ENCODE measurements at regions not wholly inside any gene's neighbourhood (a gene's known extent, or its start where the extent isn't known, plus 50 kb on each side); places are given as distances from the start of the nearest gene placed in this dataset.

GRCh38 chr17:73991260-73991659 is 212.2 kb upstream of the RPL38 start:
- no peak for DNase-seq

- no peak for DNase-seq
Measured at GRCh38 chr17:73994946-73995345, 208.5 kb upstream of the RPL38 start.

GRCh38 chr17:73997059-73997458 is 206.4 kb upstream of the RPL38 start:
- no peak for DNase-seq

- no peak for DNase-seq
Measured at GRCh38 chr17:73998249-73998648, 205.2 kb upstream of the RPL38 start.

GRCh38 chr17:73998653-73999645 is 204.5 kb upstream of the RPL38 start:
- DNase-seq: peak; percentile 50

GRCh38 chr17:74001145-74001544 is 202.3 kb upstream of the RPL38 start:
- no peak for DNase-seq

- no peak for DNase-seq
Measured at GRCh38 chr17:74002241-74002640, 201.2 kb upstream of the RPL38 start.

- DNase-seq: no peak
Measured at GRCh38 chr17:74004056-74004455, 199.4 kb upstream of the RPL38 start.

GRCh38 chr17:74005790-74006189 is 197.7 kb upstream of the RPL38 start:
- DNase-seq: no peak

- DNase-seq: no peak
Measured at GRCh38 chr17:74006371-74006770, 197.1 kb upstream of the RPL38 start.

- no peak for DNase-seq
Measured at GRCh38 chr17:74008196-74008595, 195.3 kb upstream of the RPL38 start.

GRCh38 chr17:74009056-74009625 is 194.3 kb upstream of the RPL38 start:
- DNase-seq: no peak

- no peak for DNase-seq
Measured at GRCh38 chr17:74010903-74011302, 192.6 kb upstream of the RPL38 start.

GRCh38 chr17:74011966-74012365 is 191.5 kb upstream of the RPL38 start:
- DNase-seq: peak; percentile 77

GRCh38 chr17:74012465-74012864 is 191.0 kb upstream of the RPL38 start:
- no peak for DNase-seq

GRCh38 chr17:74015316-74015715 is 188.2 kb upstream of the RPL38 start:
- no peak for DNase-seq

GRCh38 chr17:74015990-74016389 is 187.5 kb upstream of the RPL38 start:
- DNase-seq: no peak

- no peak for DNase-seq
Measured at GRCh38 chr17:74016461-74016860, 187.0 kb upstream of the RPL38 start.

GRCh38 chr17:74017466-74017865 is 186.0 kb upstream of the RPL38 start:
- DNase-seq: no peak

- DNase-seq: no peak
Measured at GRCh38 chr17:74018115-74018514, 185.4 kb upstream of the RPL38 start.

GRCh38 chr17:74019271-74019670 is 184.2 kb upstream of the RPL38 start:
- no peak for DNase-seq

GRCh38 chr17:74019860-74020259 is 183.6 kb upstream of the RPL38 start:
- no peak for DNase-seq

GRCh38 chr17:74020522-74020921 is 183.0 kb upstream of the RPL38 start:
- DNase-seq: no peak

- DNase-seq: no peak
Measured at GRCh38 chr17:74024871-74025531, 178.5 kb upstream of the RPL38 start.

Data from NCI-H2107 (cell line).